ENCODE measurements at regions not wholly inside any gene's neighbourhood (a gene's known extent, or its start where the extent isn't known, plus 50 kb on each side); places are given as distances from the start of the nearest gene placed in this dataset.

DNA sequence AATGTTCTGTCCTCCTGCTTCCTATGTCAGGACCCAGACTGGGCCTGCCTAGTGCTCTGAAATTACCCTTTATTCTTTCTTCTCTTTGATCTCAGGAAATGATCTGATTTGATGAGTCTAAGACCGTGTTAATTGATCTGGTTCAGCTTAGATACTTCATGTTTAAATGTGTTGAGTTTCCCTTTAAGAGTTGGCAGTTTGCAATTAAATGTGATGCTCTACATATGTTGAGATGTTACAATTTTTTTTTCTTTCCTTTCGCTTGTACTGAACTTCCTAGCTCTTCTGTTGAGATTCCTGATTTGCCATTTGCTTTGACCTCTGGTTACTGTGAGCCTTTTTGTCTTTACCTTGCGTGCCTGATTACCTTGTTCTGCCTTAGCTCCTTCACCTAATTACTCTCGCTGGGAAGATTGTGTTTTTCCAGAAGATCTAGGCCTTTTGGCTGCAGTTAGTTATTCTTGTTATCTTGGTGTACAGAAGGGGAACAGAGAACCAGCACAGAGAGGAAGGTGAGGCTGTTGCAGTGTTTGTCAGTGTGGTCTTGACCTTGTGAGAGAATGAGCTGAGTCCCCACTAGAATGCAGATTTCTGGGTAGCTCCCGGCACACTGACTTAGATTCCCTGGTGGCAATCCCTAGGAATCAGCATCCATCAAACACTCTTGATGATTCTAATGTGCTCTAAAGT lies 203.6 kb downstream of the EDEM1 start (continued):
- TF ChIP-seq, protein P1, sequence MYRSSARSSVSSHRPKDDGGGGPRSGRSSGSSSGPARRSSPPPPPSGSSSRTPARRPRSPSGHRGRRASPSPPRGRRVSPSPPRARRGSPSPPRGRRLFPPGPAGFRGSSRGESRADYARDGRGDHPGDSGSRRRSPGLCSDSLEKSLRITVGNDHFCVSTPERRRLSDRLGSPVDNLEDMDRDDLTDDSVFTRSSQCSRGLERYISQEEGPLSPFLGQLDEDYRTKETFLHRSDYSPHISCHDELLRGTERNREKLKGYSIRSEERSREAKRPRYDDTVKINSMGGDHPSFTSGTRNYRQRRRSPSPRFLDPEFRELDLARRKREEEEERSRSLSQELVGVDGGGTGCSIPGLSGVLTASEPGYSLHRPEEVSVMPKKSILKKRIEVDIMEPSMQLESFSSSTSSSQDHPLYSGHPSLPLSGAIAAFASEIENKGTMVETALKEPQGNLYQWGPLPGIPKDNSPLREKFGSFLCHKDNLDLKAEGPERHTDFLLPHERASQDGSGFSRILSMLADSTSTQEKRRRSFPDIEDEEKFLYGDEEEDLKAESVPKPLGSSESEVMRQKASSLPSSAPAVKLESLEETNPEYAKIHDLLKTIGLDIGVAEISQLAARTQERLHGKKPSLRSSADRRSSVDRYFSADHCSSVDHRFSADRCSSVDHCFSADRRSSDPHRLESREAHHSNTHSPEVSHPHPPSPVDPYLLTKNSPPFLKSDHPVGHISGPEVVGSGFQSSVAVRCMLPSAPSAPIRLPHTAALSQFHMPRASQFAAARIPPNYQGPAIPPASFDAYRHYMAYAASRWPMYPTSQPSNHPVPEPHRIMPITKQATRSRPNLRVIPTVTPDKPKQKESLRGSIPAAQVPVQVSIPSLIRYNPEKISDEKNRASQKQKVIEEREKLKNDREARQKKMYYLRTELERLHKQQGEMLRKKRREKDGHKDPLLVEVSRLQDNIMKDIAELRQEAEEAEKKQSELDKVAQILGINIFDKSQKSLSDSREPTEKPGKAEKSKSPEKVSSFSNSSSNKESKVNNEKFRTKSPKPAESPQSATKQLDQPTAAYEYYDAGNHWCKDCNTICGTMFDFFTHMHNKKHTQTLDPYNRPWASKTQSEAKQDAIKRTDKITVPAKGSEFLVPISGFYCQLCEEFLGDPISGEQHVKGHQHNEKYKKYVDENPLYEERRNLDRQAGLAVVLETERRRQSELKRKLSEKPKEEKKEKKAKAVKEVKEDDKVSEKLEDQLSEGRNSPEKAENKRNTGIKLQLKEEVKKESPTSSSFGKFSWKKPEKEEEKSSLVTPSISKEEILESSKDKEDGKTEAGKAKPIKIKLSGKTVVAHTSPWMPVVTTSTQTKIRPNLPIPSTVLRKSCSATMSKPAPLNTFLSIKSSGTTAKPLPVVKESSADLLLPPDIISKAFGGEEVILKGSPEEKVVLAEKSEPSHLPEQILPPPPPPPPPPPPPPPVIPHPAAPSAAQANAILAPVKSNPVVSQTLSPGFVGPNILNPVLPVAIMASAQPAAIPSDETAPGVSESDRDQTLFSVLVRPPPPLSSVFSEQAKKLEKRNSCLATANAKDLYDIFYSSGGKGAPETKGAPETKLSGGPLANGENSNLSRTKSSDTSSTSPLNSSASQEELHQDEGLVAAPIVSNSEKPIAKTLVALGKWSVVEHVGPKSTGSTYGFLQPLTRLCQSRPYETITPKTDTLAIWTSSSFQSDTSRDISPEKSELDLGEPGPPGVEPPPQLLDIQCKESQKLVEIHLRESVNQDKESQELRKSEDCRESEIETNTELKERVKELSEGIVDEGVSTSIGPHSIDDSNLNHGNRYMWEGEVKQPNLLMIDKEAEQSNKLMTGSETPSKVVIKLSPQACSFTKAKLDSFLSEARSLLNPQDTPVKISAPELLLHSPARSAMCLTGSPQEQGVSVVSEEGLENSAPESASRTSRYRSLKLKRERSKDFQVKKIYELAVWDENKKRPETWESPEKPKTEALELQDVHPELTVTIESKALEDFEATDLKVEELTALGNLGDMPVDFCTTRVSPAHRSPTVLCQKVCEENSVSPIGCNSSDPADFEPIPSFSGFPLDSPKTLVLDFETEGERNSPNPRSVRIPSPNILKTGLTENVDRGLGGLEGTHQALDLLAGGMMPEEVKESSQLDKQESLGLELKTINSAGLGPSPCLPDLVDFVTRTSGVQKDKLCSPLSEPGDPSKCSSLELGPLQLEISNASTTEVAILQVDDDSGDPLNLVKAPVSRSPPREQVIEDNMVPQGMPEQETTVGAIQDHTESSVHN (IDR thresholded peaks at IDR 0.05; ENCODE audit: borderline replicate concordance in 1 of 2, low read depth in 1 of 2), result no peak
- no peak for TF ChIP-seq TEAD2 (tag; IDR thresholded peaks at IDR 0.05)
- no peak for TF ChIP-seq TCF3 (CRISPR knock-in tag; IDR thresholded peaks at IDR 0.05)
- no peak for TF ChIP-seq SMARCE1 (IDR thresholded peaks at IDR 0.05)
- TF ChIP-seq MBD2 (IDR thresholded peaks at IDR 0.05; ENCODE audit: borderline replicate concordance, low read depth), result no peak
- TF ChIP-seq SMARCA5 (IDR thresholded peaks at IDR 0.05), result no peak
